ENCODE measurements at regions not wholly inside any gene's neighbourhood (a gene's known extent, or its start where the extent isn't known, plus 50 kb on each side); places are given as distances from the start of the nearest gene placed in this dataset.

DNA sequence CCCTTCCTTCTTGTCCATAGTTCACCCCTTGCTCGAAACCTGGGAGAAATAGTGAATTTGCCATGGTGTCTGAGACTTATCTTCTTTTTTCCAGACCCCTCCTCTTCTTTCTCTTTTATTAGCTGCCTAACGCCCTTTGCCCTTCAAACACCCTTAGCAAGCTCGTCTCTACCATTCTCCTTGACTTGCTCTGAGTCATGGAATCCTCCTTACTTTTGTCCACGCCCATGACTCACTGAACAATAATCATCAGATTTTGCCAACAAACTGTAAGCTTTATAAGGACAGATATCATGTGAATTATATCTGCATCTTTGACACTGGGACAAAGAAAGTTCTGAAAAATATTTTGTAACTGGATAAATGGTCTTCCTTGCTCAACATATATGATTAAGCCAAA, 67.1 kb upstream of the CNTNAP5 start:
- no peak for DNase-seq

DNA sequence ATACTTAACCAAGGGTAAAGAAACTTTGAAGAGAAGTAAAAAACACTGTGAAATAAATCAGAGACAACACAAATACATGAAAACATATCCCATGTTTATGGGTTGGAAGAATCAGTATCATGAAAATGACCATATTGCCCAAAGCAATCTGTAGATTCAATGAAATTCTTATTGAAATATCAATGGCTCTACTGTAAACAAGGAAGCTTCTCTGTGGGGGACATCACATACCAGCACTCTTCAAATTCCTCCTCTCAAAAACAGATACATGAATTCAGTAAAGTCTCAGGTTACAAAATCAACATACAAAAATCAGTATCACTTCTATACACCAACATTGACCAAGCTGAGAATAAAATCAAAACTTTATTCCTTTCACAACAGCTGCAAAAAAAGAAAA, 63.5 kb upstream of the CNTNAP5 start:
- DNase-seq = no peak

DNA sequence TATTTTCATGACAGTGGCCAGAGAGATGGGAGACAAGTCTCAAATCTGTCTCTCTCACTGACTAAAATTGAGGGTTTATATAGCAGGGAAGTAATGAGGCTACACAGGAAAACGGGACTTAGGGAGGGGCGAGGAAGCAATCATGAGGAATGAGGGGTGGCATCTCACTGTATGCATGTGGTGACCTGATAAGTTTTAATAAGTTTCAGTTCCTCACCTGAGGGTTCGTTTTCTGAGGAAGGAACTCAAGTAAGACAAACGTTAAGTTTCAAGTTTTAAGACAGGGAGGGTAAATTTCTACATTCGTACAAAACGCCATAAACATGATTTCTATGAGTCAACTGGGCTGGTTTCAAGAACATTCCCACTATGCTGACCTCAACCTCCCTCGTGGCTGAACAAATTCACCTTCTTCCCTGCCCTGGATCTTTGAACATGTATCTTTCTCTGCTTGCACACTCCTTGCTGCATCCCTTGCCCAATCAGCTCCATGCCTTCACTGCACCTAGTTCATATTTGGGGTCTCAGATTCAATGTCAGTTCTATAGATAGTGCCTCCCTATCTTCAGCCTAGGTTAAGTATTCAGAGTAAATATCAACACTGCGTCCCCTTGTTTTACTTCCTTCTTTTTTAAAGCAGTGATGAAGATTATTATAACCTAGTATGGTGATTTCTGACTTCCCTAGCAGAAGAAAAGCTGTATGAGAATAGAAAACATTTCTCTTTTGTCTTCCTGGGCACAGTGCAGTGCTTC, 53.3 kb upstream of the CNTNAP5 start:
- no peak for DNase-seq
